Activated naive CD4-positive, alpha-beta T cell treated with anti-CD3 and anti-CD28 coated beads for 36 hours (primary cell): ENCODE measurements at regions not wholly inside any gene's neighbourhood (a gene's known extent, or its start where the extent isn't known, plus 50 kb on each side); places are given as distances from the start of the nearest gene placed in this dataset.

Experiments
- CTCF ChIA-PET: fragments of 350-600 bp; sonication (Branson Sonifier 250); formaldehyde crosslinking; loops from one replicate; lab custom pipeline; 2021; ENCODE audit warnings: antibody characterized with exemption; lab: Charles Lee
- DNase-seq: peaks from one replicate; pipeline ENCODE4 v3.0.0-alpha.2; 2020
- H3K27ac Mint-ChIP-seq: one replicate; pipeline ENCODE4 v1.8.0; 2021; ENCODE audit warnings: mild to moderate bottlenecking, mixed read lengths
- H3K27me3 Mint-ChIP-seq: one replicate; pipeline ENCODE4 v1.8.0; 2021; ENCODE audit warnings: low read depth, mixed read lengths
- H3K36me3 Mint-ChIP-seq: one replicate; pipeline ENCODE4 v1.8.0; 2021; ENCODE audit warnings: low read depth, mixed read lengths
- H3K4me1 Mint-ChIP-seq: one replicate; pipeline ENCODE4 v1.8.0; 2021; ENCODE audit warnings: low read depth, mixed read lengths
- H3K4me3 Mint-ChIP-seq: one replicate; pipeline ENCODE4 v1.8.0; 2021; ENCODE audit warnings: mild to moderate bottlenecking, moderate library complexity, mixed read lengths
- H3K9me3 Mint-ChIP-seq: one replicate; pipeline ENCODE4 v1.8.0; 2021; ENCODE audit warnings: mixed read lengths
- intact Hi-C: fragments of 100-400 bp; cut with micrococcal nuclease; formaldehyde crosslinking; loops from one replicate; pipeline ENCODE4 v1.15.1; 2023

GRCh38 chr18:22650247-22650646, 232.5 kb upstream of the CTAGE1 start:
- intact Hi-C loops: no loop called here
- H3K4me1 Mint-ChIP-seq: no peaks in the 10 kb centered on the region
- CTCF ChIA-PET: no interaction called here
- H3K4me3 Mint-ChIP-seq: no peak overlapping the region
- peaks cover 3% of the 10 kb centered on the region for H3K9me3 Mint-ChIP-seq
- no peaks in the 10 kb centered on the region for H3K36me3 Mint-ChIP-seq
- no peaks in the 10 kb centered on the region for H3K27me3 Mint-ChIP-seq
- no peak for DNase-seq
- no peak overlapping the region for H3K27ac Mint-ChIP-seq

GRCh38 chr18:22657619-22658018, 239.9 kb upstream of the CTAGE1 start:
- H3K27me3 Mint-ChIP-seq: no peaks in the 10 kb centered on the region
- peaks cover 23% of the 10 kb centered on the region for H3K9me3 Mint-ChIP-seq
- no peaks in the 10 kb centered on the region for H3K36me3 Mint-ChIP-seq
- CTCF ChIA-PET: no interaction called here
- H3K27ac Mint-ChIP-seq: no peak overlapping the region
- no peaks in the 10 kb centered on the region for H3K4me1 Mint-ChIP-seq
- no peak for DNase-seq
- H3K4me3 Mint-ChIP-seq: no peak overlapping the region
- intact Hi-C loops: no loop called here

- Mint-ChIP-seq H3K4me1 (no peaks in the 10 kb centered on the region), H3K4me3 (no peak overlapping the region), H3K9me3 (peaks cover 27% of the 10 kb centered on the region), H3K36me3 (no peaks in the 10 kb centered on the region), H3K27ac (no peak overlapping the region), H3K27me3 (no peaks in the 10 kb centered on the region)
- intact Hi-C loops: no loop called here
- CTCF ChIA-PET: no interaction called here
- no peak for DNase-seq
Observed at GRCh38 chr18:22658318-22658717, 240.6 kb upstream of the CTAGE1 start.

- intact Hi-C loops: no loop called here
- peaks cover 4% of the 10 kb centered on the region for H3K27me3 Mint-ChIP-seq
- H3K4me3 Mint-ChIP-seq: no peak overlapping the region
- H3K36me3 Mint-ChIP-seq: no peaks in the 10 kb centered on the region
- no peak overlapping the region for H3K27ac Mint-ChIP-seq
- no peaks in the 10 kb centered on the region for H3K4me1 Mint-ChIP-seq
- H3K9me3 Mint-ChIP-seq: peaks cover 22% of the 10 kb centered on the region
- CTCF ChIA-PET: no interaction called here
- DNase-seq: no peak
Observed at GRCh38 chr18:22663378-22663777, 245.7 kb upstream of the CTAGE1 start.

- H3K27me3 Mint-ChIP-seq: peaks cover 4% of the 10 kb centered on the region
- H3K36me3 Mint-ChIP-seq: no peaks in the 10 kb centered on the region
- no peak for DNase-seq
- H3K4me3 Mint-ChIP-seq: no peak overlapping the region
- H3K9me3 Mint-ChIP-seq: peaks cover 17% of the 10 kb centered on the region
- H3K27ac Mint-ChIP-seq: no peak overlapping the region
- intact Hi-C loops: no loop called here
- H3K4me1 Mint-ChIP-seq: no peaks in the 10 kb centered on the region
- CTCF ChIA-PET: no interaction called here
Observed at GRCh38 chr18:22666411-22666940, 248.8 kb upstream of the CTAGE1 start.

- Mint-ChIP-seq H3K27ac (no peak overlapping the region), H3K9me3 (peaks cover 17% of the 10 kb centered on the region), H3K4me3 (no peak overlapping the region), H3K27me3 (peaks cover 4% of the 10 kb centered on the region), H3K4me1 (no peaks in the 10 kb centered on the region), H3K36me3 (no peaks in the 10 kb centered on the region)
- intact Hi-C loops: no loop called here
- CTCF ChIA-PET: no interaction called here
- no peak for DNase-seq
Observed at GRCh38 chr18:22667156-22667555, 249.4 kb upstream of the CTAGE1 start.

GRCh38 chr18:22667616-22668422, 250.1 kb upstream of the CTAGE1 start:
- H3K27me3 Mint-ChIP-seq: peaks cover 4% of the 10 kb centered on the region
- DNase-seq: no peak
- H3K9me3 Mint-ChIP-seq: peaks cover 14% of the 10 kb centered on the region
- H3K27ac Mint-ChIP-seq: no peak overlapping the region
- CTCF ChIA-PET: no interaction called here
- no peaks in the 10 kb centered on the region for H3K36me3 Mint-ChIP-seq
- intact Hi-C loops: no loop called here
- no peak overlapping the region for H3K4me3 Mint-ChIP-seq
- H3K4me1 Mint-ChIP-seq: no peaks in the 10 kb centered on the region

GRCh38 chr18:22668496-22668895, 250.8 kb upstream of the CTAGE1 start:
- intact Hi-C loops: no loop called here
- no peaks in the 10 kb centered on the region for H3K4me1 Mint-ChIP-seq
- no peak overlapping the region for H3K4me3 Mint-ChIP-seq
- DNase-seq: no peak
- H3K36me3 Mint-ChIP-seq: no peaks in the 10 kb centered on the region
- CTCF ChIA-PET: no interaction called here
- H3K9me3 Mint-ChIP-seq: peaks cover 10% of the 10 kb centered on the region
- no peak overlapping the region for H3K27ac Mint-ChIP-seq
- peaks cover 4% of the 10 kb centered on the region for H3K27me3 Mint-ChIP-seq

GRCh38 chr18:22670914-22671313, 253.2 kb upstream of the CTAGE1 start:
- H3K36me3 Mint-ChIP-seq: no peaks in the 10 kb centered on the region
- CTCF ChIA-PET: interaction anchor here (1.0 kb wide), 1 partner anchor 66 kb away, joined by 3 read pairs; no protein-coding TSS in a partner anchor
- no peak overlapping the region for H3K4me3 Mint-ChIP-seq
- no peak overlapping the region for H3K27ac Mint-ChIP-seq
- peaks cover 2% of the 10 kb centered on the region for H3K9me3 Mint-ChIP-seq
- intact Hi-C loops: no loop called here
- peaks cover 8% of the 10 kb centered on the region for H3K27me3 Mint-ChIP-seq
- no peak for DNase-seq
- H3K4me1 Mint-ChIP-seq: no peaks in the 10 kb centered on the region

- Mint-ChIP-seq H3K36me3 (no peaks in the 10 kb centered on the region), H3K27ac (no peak overlapping the region), H3K9me3 (no peaks in the 10 kb centered on the region), H3K4me1 (no peaks in the 10 kb centered on the region), H3K4me3 (no peak overlapping the region), H3K27me3 (peaks cover 4% of the 10 kb centered on the region)
- CTCF ChIA-PET: no interaction called here
- intact Hi-C loops: no loop called here
- DNase-seq: no peak
Observed at GRCh38 chr18:22673182-22673862, 255.6 kb upstream of the CTAGE1 start.

GRCh38 chr18:22674272-22674671, 256.6 kb upstream of the CTAGE1 start:
- Mint-ChIP-seq H3K27me3 (peaks cover 4% of the 10 kb centered on the region), H3K4me3 (no peak overlapping the region)
- CTCF ChIA-PET: interaction anchor here (0.8 kb wide), 1 partner anchor 30 kb away, joined by 3 read pairs; no protein-coding TSS in a partner anchor

GRCh38 chr18:22675006-22675405, 257.3 kb upstream of the CTAGE1 start:
- H3K4me3 Mint-ChIP-seq: no peak overlapping the region
- DNase-seq: no peak
- H3K4me1 Mint-ChIP-seq: no peaks in the 10 kb centered on the region
- peaks cover 4% of the 10 kb centered on the region for H3K27me3 Mint-ChIP-seq
- CTCF ChIA-PET: no interaction called here
- no peaks in the 10 kb centered on the region for H3K9me3 Mint-ChIP-seq
- H3K36me3 Mint-ChIP-seq: no peaks in the 10 kb centered on the region
- H3K27ac Mint-ChIP-seq: no peak overlapping the region
- intact Hi-C loops: no loop called here

More at GRCh38 chr18:22674272-22674671, 256.6 kb upstream of the CTAGE1 start:
- H3K36me3 Mint-ChIP-seq: no peaks in the 10 kb centered on the region
- DNase-seq: no peak
- no peaks in the 10 kb centered on the region for H3K4me1 Mint-ChIP-seq
- no peaks in the 10 kb centered on the region for H3K9me3 Mint-ChIP-seq
- intact Hi-C loops: no loop called here
- H3K27ac Mint-ChIP-seq: no peak overlapping the region
